Ectodermal cell (in vitro differentiated cells): ENCODE measurements at regions not wholly inside any gene's neighbourhood (a gene's known extent, or its start where the extent isn't known, plus 50 kb on each side); places are given as distances from the start of the nearest gene placed in this dataset.
"Not testable (repeated sequence)": the region's sequence is repeated elsewhere in the genome, so short reads cannot be mapped to it uniquely, and the experiment has no call there.

Source experiments
- H3K27ac ChIP-seq: 2 replicates; pipeline ENCODE4 v1.7.0; 2013; ENCODE audit warnings: mild to moderate bottlenecking, low read depth, low read length; ENCODE audit not compliant: insufficient read depth, poor library complexity, severe bottlenecking
- H3K27me3 ChIP-seq: 2 replicates; pipeline ENCODE4 v1.7.0; 2013; ENCODE audit warnings: mild to moderate bottlenecking, low read length; ENCODE audit not compliant: insufficient read depth, control insufficient read depth, poor library complexity, severe bottlenecking
- H3K36me3 ChIP-seq: one replicate; pipeline ENCODE4 v1.7.0; 2013; ENCODE audit warnings: low read length; ENCODE audit not compliant: control insufficient read depth, insufficient read depth
- H3K4me1 ChIP-seq: one replicate; pipeline ENCODE4 v1.7.0; 2013; ENCODE audit warnings: low read length; ENCODE audit not compliant: control insufficient read depth, insufficient read depth
- H3K4me3 ChIP-seq: 2 replicates; pipeline ENCODE4 v1.7.0; 2013; ENCODE audit warnings: low read depth, low read length, control low read depth; ENCODE audit not compliant: insufficient read depth
- H3K9me3 ChIP-seq: 2 replicates; pipeline ENCODE4 v1.7.0; 2013; ENCODE audit warnings: mild to moderate bottlenecking, low read length, moderate library complexity; ENCODE audit not compliant: control insufficient read depth
- WGBS, 2 experiments: methylation state at CpG; one replicate each; pipeline ENCODE4 v1.1.7; 2013; ENCODE audit warnings: missing lambda C conversion rate in 2 of 2; 5-methylcytosine and 5-hydroxymethylcytosine counted together

DNA sequence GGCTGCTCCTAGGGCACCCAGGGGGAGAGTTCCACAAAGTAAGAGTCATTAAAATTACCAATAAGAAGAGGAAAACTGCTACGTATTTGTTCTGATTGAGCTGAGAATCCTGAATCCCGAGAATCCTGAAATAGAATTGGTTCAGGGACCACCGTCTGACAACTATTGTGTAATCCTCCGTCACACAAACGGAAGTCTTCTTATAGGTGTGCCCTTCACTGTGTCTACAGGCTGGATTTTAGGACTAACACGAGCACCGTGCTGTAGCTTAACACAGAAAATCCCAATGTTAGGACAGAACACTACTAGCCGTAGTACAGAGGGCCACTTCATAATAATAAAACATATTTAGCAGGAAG is 50.6 kb upstream of the RNF182 start:
- Histone ChIP-seq H3K4me1 (no peaks in the 10 kb centered on the region), H3K4me3 (no peak overlapping the region)

DNA sequence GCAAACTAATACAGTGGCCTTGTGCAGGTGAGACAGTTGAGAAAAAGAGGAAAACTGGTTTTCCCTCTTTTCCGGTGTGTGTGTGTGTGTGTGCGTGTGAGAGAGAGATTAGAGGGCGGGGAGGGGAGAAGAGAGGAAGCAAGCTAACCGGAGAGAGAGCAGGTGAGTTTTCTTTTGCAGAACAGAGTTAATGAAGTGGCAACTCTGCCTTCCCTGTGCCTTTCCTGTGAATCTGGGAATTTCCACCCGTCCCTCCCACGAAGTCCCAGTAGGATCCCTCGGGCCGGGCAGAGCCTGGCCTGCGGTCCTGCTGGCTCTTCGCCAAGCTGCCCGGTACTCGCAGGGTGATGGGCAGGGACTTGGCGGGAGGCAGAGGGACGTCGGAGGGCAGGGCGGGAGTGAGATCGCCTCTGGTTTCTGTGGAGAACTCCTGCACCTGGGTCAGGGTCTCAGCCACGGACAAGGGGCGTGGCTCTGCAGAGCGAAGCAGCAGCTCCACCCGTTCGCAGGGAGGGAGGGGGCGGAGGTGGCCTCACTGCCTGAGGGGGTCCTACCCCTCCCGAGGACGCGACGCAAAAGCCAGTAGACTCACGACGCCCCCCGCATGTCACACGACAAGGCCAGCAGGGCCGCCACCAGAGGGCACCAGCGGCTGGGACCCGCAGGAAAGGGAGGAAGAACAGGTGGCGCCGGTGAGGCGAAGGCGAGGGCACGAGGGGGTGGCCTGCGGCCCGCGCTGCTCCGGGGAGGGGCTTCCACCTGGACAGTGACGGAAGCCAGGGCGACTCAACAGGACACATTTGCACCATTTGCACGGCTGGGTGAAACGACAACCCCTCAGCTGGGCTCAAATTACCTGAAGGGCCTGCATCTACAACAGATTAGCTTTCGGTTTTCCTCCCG is 51.2 kb upstream of the RNF182 start:
- 15 to 18% methylated on average over 49 of the region's 49 CpGs for WGBS, 2 experiments
- Histone ChIP-seq H3K27me3 (peaks cover 17% of the 10 kb centered on the region), H3K9me3 (no peaks in the 10 kb centered on the region), H3K4me3 (peak overlapping the region; percentile 18), H3K27ac (no peak overlapping the region), H3K36me3 (no peaks in the 10 kb centered on the region), H3K4me1 (no peaks in the 10 kb centered on the region)

More for the DNA sequence above, 50.6 kb upstream of the RNF182 start:
- 92% methylated on average over 7 to 8 of the region's 8 CpGs for WGBS, 2 experiments
- H3K27me3 ChIP-seq = peaks cover 17% of the 10 kb centered on the region
- no peaks in the 10 kb centered on the region for H3K36me3 ChIP-seq
- no peaks in the 10 kb centered on the region for H3K9me3 ChIP-seq
- no peak overlapping the region for H3K27ac ChIP-seq

GRCh38 chr6:13872681-13873080 is 52.1 kb upstream of the RNF182 start:
- no peak overlapping the region for H3K27ac ChIP-seq
- H3K36me3 ChIP-seq = no peaks in the 10 kb centered on the region
- H3K4me3 ChIP-seq = no peak overlapping the region
- no peaks in the 10 kb centered on the region for H3K9me3 ChIP-seq
- peaks cover 17% of the 10 kb centered on the region for H3K27me3 ChIP-seq
- H3K4me1 ChIP-seq = no peaks in the 10 kb centered on the region
- WGBS, 2 experiments = 93 to 100% methylated on average over 1 to 2 of the region's 2 CpGs

- not testable (repeated sequence) for H3K36me3 ChIP-seq, H3K27ac ChIP-seq, H3K4me1 ChIP-seq, H3K4me3 ChIP-seq, H3K9me3 ChIP-seq
- WGBS, 2 experiments = 92 to 97% methylated on average over 23 of the region's 23 CpGs
- H3K27me3 ChIP-seq = peaks cover 17% of the 10 kb centered on the region
These were observed 52.7 kb upstream of the RNF182 start for GRCh38 chr6:13872006-13872405.

- H3K27ac ChIP-seq = no peak overlapping the region
- peaks cover 17% of the 10 kb centered on the region for H3K27me3 ChIP-seq
- WGBS, 2 experiments = 93 to 94% methylated on average over 4 of the region's 4 CpGs
- H3K4me3 ChIP-seq = no peak overlapping the region
- no peaks in the 10 kb centered on the region for H3K4me1 ChIP-seq
- no peaks in the 10 kb centered on the region for H3K9me3 ChIP-seq
- no peaks in the 10 kb centered on the region for H3K36me3 ChIP-seq
These were observed 54.4 kb upstream of the RNF182 start for GRCh38 chr6:13870214-13870830.

DNA sequence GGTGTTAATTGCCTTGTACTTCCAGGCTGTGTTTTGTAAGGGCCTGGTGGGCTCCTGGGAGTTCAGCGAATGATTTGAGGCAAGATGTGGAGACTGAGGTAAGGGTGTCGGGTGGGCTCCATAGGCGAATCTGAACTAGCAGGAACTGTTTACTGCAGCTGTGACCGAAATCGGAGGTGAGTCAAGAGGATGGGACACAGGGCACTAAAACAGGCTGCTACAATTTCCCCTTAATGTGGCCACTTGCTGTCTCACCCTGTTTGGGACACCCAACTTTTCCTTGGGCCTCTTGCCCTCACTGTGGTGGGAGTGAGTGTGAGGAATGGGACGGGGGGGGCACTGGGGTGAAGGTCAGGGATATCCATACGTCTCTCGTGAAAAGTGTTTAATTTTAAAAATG is 53.9 kb upstream of the MCUR1 start:
- H3K27ac ChIP-seq = no peak overlapping the region
- no peaks in the 10 kb centered on the region for H3K4me1 ChIP-seq
- H3K4me3 ChIP-seq = no peak overlapping the region
- WGBS, 2 experiments = 92 to 95% methylated on average over 8 of the region's 8 CpGs
- peaks cover 6% of the 10 kb centered on the region for H3K27me3 ChIP-seq
- H3K36me3 ChIP-seq = no peaks in the 10 kb centered on the region
- H3K9me3 ChIP-seq = no peaks in the 10 kb centered on the region

- 94 to 97% methylated on average over 3 of the region's 3 CpGs for WGBS, 2 experiments
- Histone ChIP-seq H3K9me3 (no peaks in the 10 kb centered on the region), H3K27ac (no peak overlapping the region), H3K4me3 (no peak overlapping the region), H3K36me3 (no peaks in the 10 kb centered on the region), H3K27me3 (no peaks in the 10 kb centered on the region), H3K4me1 (no peaks in the 10 kb centered on the region)
These were observed 51.9 kb upstream of the MCUR1 start for GRCh38 chr6:13866301-13866700.

- H3K27ac ChIP-seq = no peak overlapping the region
- no peaks in the 10 kb centered on the region for H3K9me3 ChIP-seq
- WGBS, 2 experiments = 78 to 81% methylated on average over 2 of the region's 2 CpGs
- H3K36me3 ChIP-seq = no peaks in the 10 kb centered on the region
- H3K4me1 ChIP-seq = no peaks in the 10 kb centered on the region
- H3K27me3 ChIP-seq = peaks cover 4% of the 10 kb centered on the region
- no peak overlapping the region for H3K4me3 ChIP-seq
These were observed 50.8 kb upstream of the MCUR1 start for GRCh38 chr6:13865141-13865540.

DNA sequence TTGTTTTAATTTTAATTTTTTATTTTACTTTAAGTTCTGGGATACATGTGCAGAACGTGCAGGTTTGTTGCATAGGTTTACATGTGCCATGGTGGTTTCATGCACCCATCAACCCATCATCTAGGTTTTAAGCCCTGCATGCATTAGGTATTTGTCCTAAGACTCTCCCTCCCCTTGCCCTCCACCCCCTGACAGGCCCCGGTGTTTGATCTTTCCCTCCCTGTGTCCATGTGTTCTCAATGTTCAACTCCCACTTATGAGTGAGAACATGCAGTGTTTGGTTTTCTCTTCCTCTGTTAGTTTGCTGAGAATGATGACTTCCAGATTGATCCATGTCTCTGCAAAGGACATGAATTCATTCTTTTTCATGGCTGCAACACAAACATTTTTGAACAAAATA is 50.3 kb upstream of the MCUR1 start:
- not testable (repeated sequence) for H3K27me3 ChIP-seq, H3K36me3 ChIP-seq, H3K27ac ChIP-seq, H3K9me3 ChIP-seq, H3K4me3 ChIP-seq, H3K4me1 ChIP-seq
- 95 to 100% methylated on average over 2 of the region's 2 CpGs for WGBS, 2 experiments
